Upper lobe of left lung (tissue), 6 donors: ENCODE measurements at regions not wholly inside any gene's neighbourhood (a gene's known extent, or its start where the extent isn't known, plus 50 kb on each side); places are given as distances from the start of the nearest gene placed in this dataset.

Experiments
- ATAC-seq, 2 donors: fragments of 200-7000 bp; cut with Tn5 transposase; one replicate each; pipeline ENCODE4 v1.9.1; 2022; ENCODE audit warnings: mild to moderate bottlenecking in 2 of 2, moderate library complexity in 2 of 2; ENCODE audit not compliant: low FRiP score in 2 of 2
- DNase-seq, 2 donors: peaks; one replicate each; pipeline ENCODE4 v3.0.0-alpha.2; 2019 to 2020
- H3K27ac ChIP-seq, 4 donors: fragments of 200-600 bp; sonication (generic); one replicate each; pipeline ENCODE4 v1.5.1; 2016 to 2019
- H3K27me3 ChIP-seq, 4 donors: fragments of 200-600 bp; sonication (generic); one replicate each; pipeline ENCODE4 v1.5.1; 2017 to 2019
- H3K36me3 ChIP-seq, 4 donors: fragments of 200-600 bp; sonication (generic); one replicate each; pipeline ENCODE4 v1.5.1; 2016 to 2019
- H3K4me1 ChIP-seq, 4 donors: fragments of 200-600 bp; sonication (generic); one replicate each; pipeline ENCODE4 v1.5.1; 2018 to 2019
- H3K4me3 ChIP-seq, 4 donors: fragments of 200-600 bp; sonication (generic); one replicate each; pipeline ENCODE4 v1.5.1; 2017 to 2019; ENCODE audit warnings: mild to moderate bottlenecking in 2 of 4, moderate library complexity in 1 of 4
- H3K9me3 ChIP-seq, 4 donors: fragments of 200-600 bp; sonication (generic); one replicate each; pipeline ENCODE4 v1.5.1; 2018 to 2019
- EP300 ChIP-seq, 4 donors: sonication (generic); formaldehyde crosslinking; IDR thresholded peaks; one replicate each; pipeline ENCODE4 v1.5.1; 2017; ENCODE audit warnings: antibody characterized with exemption in 4 of 4, control low read depth in 2 of 4
- POLR2A ChIP-seq, 4 donors: fragments of 450-650 bp; IDR thresholded peaks; one replicate each; pipeline ENCODE4 v1.5.1; 2016 to 2017; ENCODE audit warnings: antibody characterized with exemption in 4 of 4, mild to moderate bottlenecking in 2 of 4
- POLR2AphosphoS5 ChIP-seq, 2 donors: sonication (generic); formaldehyde crosslinking; IDR thresholded peaks; one replicate each; pipeline ENCODE4 v1.5.1; 2017; ENCODE audit warnings: antibody characterized with exemption in 2 of 2
- WGBS, 2 donors: methylation state at CpG; one replicate each; pipeline ENCODE4 v1.1.5; 2017 to 2018; 5-methylcytosine and 5-hydroxymethylcytosine counted together
- TF ChIP-seq, protein P1 (sequence below), 6 experiments: fragments of 450-650 bp in 4 of 6; fragments of 200-600 bp in 2 of 6; sonication (generic) in 2 of 6; IDR thresholded peaks; one replicate each; pipeline ENCODE4 v1.5.1; 2016 to 2019; ENCODE audit warnings: antibody characterized with exemption in 6 of 6
- donor health status: DM: no; HTN: no; CAD: no; lungs with moderate emphysema.
- donor health status: DM: no; HTN: yes; CAD: no; lungs with severe emphysema.

DNA sequence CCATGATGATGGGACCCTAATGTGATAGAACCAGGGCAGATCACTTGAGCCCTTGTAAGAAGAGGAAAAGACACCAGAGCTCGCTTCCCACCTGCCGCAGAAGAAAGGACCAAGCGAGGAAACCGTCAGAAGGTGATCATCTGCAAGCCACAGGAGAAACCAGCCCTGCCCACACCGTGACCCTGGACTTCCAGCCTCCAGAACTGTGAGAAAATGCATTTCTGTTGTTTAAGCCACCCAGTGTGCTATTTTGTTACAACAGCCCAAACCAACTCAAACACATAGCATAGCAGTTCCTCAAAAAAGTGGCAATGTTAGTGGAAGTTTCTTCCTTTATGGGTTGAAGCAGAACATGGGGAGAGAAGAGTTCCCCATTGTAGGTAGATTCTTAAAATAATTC is 107.9 kb upstream of the BCL2L14 start:
- ATAC-seq, result peak in 1 of 2 donors; percentile 34
- DNase-seq, result no peak
- no peak for TF ChIP-seq POLR2A (IDR thresholded peaks at IDR 0.05)
- TF ChIP-seq POLR2AphosphoS5 (IDR thresholded peaks at IDR 0.05), result no peak
- no peak for TF ChIP-seq EP300 (IDR thresholded peaks at IDR 0.05)
- TF ChIP-seq, protein P1, sequence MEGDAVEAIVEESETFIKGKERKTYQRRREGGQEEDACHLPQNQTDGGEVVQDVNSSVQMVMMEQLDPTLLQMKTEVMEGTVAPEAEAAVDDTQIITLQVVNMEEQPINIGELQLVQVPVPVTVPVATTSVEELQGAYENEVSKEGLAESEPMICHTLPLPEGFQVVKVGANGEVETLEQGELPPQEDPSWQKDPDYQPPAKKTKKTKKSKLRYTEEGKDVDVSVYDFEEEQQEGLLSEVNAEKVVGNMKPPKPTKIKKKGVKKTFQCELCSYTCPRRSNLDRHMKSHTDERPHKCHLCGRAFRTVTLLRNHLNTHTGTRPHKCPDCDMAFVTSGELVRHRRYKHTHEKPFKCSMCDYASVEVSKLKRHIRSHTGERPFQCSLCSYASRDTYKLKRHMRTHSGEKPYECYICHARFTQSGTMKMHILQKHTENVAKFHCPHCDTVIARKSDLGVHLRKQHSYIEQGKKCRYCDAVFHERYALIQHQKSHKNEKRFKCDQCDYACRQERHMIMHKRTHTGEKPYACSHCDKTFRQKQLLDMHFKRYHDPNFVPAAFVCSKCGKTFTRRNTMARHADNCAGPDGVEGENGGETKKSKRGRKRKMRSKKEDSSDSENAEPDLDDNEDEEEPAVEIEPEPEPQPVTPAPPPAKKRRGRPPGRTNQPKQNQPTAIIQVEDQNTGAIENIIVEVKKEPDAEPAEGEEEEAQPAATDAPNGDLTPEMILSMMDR (IDR thresholded peaks at IDR 0.05), result no peak
- Histone ChIP-seq H3K4me1 (peaks cover 0 to under 1% (median 0%) of the 10 kb centered on the region in 4 donors), H3K4me3 (no peak overlapping the region), H3K36me3 (no peaks in the 10 kb centered on the region), H3K27ac (no peak overlapping the region), H3K27me3 (no peaks in the 10 kb centered on the region), H3K9me3 (no peaks in the 10 kb centered on the region)
- 89 to 92% methylated on average over 5 of the region's 5 CpGs for WGBS, 2 donors

DNA sequence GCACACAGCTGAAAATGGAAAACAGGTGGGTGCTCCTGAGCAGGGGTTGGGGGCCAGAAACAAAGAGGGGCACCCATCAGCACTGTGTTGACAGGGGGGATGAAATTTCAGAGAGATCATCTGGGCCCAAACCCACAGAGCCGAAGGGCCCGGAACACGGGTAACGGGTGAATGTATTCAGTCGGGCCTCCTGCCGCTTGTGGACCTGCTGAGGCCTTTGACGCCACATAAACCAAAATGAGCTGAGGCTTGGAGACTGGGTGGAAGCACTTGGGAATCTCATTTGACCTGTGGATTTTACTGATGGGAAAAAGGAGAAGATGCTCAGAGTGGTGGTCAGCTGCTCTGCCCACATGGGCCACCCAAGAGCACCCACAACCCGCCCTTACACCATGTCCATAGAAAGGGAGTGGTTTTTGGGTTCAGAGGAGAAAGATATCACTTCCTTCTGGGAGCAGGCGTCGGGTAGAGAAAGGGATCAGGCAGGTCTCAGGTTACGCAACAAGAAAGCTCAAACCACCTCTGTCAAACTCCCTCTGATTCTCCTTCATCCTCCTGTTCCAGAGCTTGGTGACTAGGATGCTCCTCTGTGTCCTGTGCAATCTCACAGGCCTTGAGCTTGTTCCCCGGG is 106.8 kb upstream of the BCL2L14 start:
- no peak for TF ChIP-seq POLR2AphosphoS5 (IDR thresholded peaks at IDR 0.05)
- TF ChIP-seq, protein P1 (IDR thresholded peaks at IDR 0.05), result no peak
- H3K36me3 ChIP-seq, result no peaks in the 10 kb centered on the region
- no peaks in the 10 kb centered on the region for H3K9me3 ChIP-seq
- no peaks in the 10 kb centered on the region for H3K27me3 ChIP-seq
- no peak for ATAC-seq
- no peak overlapping the region for H3K27ac ChIP-seq
- DNase-seq, result no peak
- H3K4me3 ChIP-seq, result no peak overlapping the region
- 87 to 89% methylated on average over 12 of the region's 12 CpGs for WGBS, 2 donors
- peaks cover 0 to 4% (median 0%) of the 10 kb centered on the region in 4 donors for H3K4me1 ChIP-seq

DNA sequence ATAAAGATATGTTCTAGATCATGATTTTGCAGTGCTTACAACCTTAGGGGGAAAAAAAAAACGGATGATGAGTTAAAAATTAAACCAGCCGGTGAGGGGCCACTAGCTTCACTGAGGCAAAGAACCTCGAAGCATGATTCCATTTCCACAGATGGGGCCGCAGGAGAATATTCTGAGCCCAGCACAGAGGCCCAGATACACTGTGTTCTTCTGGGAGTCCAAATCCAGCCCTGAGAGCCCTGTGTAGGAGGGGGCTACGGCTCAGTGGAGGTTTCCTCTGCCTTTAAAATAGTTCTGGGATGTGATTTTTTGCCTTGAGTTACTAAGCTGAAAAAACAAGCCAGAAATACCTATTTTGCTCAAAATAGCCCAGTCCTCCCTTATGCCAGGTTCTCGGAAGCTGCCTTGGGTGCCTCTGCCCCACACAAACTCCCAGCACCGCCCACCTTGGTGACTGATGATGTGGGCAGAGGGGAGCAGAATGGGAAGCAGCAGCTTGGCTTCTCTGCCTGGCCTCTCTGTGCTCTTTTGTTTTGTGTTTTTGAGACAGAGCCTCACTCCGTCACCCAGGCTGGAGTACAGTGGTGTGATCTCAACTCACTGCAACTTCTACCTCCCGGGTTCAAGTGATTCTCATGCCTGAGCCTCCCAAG is 105.4 kb upstream of the BCL2L14 start:
- Histone ChIP-seq H3K27ac (no peak overlapping the region), H3K4me3 (no peak overlapping the region), H3K9me3 (no peaks in the 10 kb centered on the region), H3K27me3 (no peaks in the 10 kb centered on the region), H3K4me1 (peaks cover 0 to 4% (median 0%) of the 10 kb centered on the region in 4 donors), H3K36me3 (no peaks in the 10 kb centered on the region)
- ATAC-seq, result no peak
- TF ChIP-seq EP300 (IDR thresholded peaks at IDR 0.05) (no peak), POLR2A (IDR thresholded peaks at IDR 0.05) (no peak), POLR2AphosphoS5 (IDR thresholded peaks at IDR 0.05) (no peak)
- TF ChIP-seq, protein P1 (IDR thresholded peaks at IDR 0.05), result no peak
- 90% methylated on average over 9 of the region's 9 CpGs for WGBS, 2 donors
- DNase-seq, result no peak

DNA sequence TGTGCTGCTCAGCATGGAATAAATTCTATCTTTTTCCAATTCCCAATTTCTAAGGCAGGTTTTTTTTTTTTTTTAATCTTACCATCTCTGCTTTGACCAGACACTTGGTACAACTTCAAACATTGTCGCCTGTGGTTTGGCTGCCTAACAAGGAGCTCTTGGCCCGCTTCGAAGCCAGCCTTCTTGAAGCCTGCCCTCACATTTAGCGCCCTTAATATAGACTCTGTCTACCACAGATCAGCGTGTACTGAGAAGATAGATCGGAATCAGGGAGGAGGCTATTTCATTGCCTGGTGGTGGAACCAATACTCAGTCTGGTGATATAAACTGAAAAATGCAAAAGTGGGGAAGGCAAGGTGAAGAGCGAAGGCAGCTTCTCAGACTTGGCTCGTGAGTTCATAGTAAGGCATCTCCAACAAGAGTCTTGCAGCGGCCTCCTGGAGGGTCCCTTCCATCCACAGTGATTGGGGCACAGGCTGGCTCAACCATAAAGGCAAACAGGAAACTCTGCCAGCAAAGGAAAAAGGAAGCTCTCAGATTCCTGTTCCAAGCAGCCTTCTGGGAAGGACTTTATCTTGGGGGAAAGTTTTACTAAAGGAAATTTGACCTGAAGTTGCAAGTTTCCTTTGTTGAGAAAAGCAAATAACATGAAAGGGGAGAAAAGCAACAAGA is 103.2 kb upstream of the BCL2L14 start:
- ATAC-seq (no peak), DNase-seq (no peak)
- peaks cover 0 to 4% (median 0%) of the 10 kb centered on the region in 4 donors for H3K4me1 ChIP-seq
- no peaks in the 10 kb centered on the region for H3K9me3 ChIP-seq
- H3K36me3 ChIP-seq, result no peaks in the 10 kb centered on the region
- no peak for TF ChIP-seq POLR2A (IDR thresholded peaks at IDR 0.05)
- TF ChIP-seq EP300 (IDR thresholded peaks at IDR 0.05), result no peak
- TF ChIP-seq, protein P1 (IDR thresholded peaks at IDR 0.05), result no peak
- TF ChIP-seq POLR2AphosphoS5 (IDR thresholded peaks at IDR 0.05), result no peak
- H3K27ac ChIP-seq, result peak overlapping the region in 1 of 4 donors; percentile 49
- H3K4me3 ChIP-seq, result no peak overlapping the region
- WGBS, 2 donors, result 64 to 72% methylated on average over 9 of the region's 9 CpGs
- no peaks in the 10 kb centered on the region for H3K27me3 ChIP-seq
